Stomach (tissue), 4 donors: ENCODE measurements at regions not wholly inside any gene's neighbourhood (a gene's known extent, or its start where the extent isn't known, plus 50 kb on each side); places are given as distances from the start of the nearest gene placed in this dataset.

ENCODE experiments used
- EP300 ChIP-seq: sonication (generic); formaldehyde crosslinking; IDR thresholded peaks from one replicate; pipeline ENCODE4 v1.6.1; 2017; ENCODE audit warnings: antibody characterized with exemption
- POLR2A ChIP-seq, 4 donors: fragments of 450-650 bp; IDR thresholded peaks; one replicate each; pipeline ENCODE4 v1.6.1; 2016; ENCODE audit warnings: antibody characterized with exemption in 4 of 4, control low read depth in 2 of 4, mild to moderate bottlenecking in 1 of 4, moderate library complexity in 1 of 4
- POLR2AphosphoS5 ChIP-seq, 3 donors: sonication (generic); formaldehyde crosslinking; IDR thresholded peaks; one replicate each; pipeline ENCODE4 v1.6.1; 2016; ENCODE audit warnings: antibody characterized with exemption in 3 of 3
- TF ChIP-seq, protein P1 (sequence below), 7 experiments: fragments of 450-650 bp in 4 of 7; fragments of 200-600 bp in 3 of 7; sonication (generic) in 3 of 7; IDR thresholded peaks; one replicate each; pipeline ENCODE4 v1.5.1; 2016 to 2019; ENCODE audit warnings: antibody characterized with exemption in 7 of 7, control low read depth in 2 of 7, mild to moderate bottlenecking in 1 of 7

DNA sequence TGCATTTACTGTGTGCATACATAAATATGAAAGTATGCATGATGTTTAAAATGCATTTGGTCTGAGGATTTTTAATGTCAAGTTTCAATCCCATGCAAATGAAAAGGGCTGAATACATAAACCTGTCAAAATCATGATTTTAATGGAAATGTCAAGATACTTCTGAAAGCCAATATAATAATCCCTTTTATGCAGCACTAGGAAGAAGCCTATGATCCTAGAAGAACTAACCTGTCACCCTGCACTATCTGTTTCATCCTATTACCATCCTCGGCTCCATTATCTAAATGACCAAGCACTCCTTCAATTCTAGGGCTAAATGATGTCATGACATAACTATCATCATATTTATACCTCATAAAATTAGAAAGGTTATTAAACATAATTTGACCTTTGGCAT, 2229.4 kb upstream of the WWC1 start:
- TF ChIP-seq, protein P1, sequence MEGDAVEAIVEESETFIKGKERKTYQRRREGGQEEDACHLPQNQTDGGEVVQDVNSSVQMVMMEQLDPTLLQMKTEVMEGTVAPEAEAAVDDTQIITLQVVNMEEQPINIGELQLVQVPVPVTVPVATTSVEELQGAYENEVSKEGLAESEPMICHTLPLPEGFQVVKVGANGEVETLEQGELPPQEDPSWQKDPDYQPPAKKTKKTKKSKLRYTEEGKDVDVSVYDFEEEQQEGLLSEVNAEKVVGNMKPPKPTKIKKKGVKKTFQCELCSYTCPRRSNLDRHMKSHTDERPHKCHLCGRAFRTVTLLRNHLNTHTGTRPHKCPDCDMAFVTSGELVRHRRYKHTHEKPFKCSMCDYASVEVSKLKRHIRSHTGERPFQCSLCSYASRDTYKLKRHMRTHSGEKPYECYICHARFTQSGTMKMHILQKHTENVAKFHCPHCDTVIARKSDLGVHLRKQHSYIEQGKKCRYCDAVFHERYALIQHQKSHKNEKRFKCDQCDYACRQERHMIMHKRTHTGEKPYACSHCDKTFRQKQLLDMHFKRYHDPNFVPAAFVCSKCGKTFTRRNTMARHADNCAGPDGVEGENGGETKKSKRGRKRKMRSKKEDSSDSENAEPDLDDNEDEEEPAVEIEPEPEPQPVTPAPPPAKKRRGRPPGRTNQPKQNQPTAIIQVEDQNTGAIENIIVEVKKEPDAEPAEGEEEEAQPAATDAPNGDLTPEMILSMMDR (IDR thresholded peaks at IDR 0.05) = no peak
- TF ChIP-seq POLR2AphosphoS5 (IDR thresholded peaks at IDR 0.05) = no peak
- TF ChIP-seq EP300 = no peak
- TF ChIP-seq POLR2A (IDR thresholded peaks at IDR 0.05) = no peak
